ENCODE measurements at regions not wholly inside any gene's neighbourhood (a gene's known extent, or its start where the extent isn't known, plus 50 kb on each side); places are given as distances from the start of the nearest gene placed in this dataset.

GRCh38 chr2:144690771-144691170, 170.9 kb upstream of the ZEB2 start:
- no peak for TF ChIP-seq POLR2A (IDR thresholded peaks at IDR 0.05)
- TF ChIP-seq CTCF (IDR thresholded peaks at IDR 0.05): no peak

Measured in testis (tissue), 2 donors.